Natural killer cell (primary cell): ENCODE measurements at regions not wholly inside any gene's neighbourhood (a gene's known extent, or its start where the extent isn't known, plus 50 kb on each side); places are given as distances from the start of the nearest gene placed in this dataset.

Source experiments
- ATAC-seq, 3 donors: fragments of 150-1000 bp in 2 of 3; fragments of 200-7000 bp in 1 of 3; cut with Tn5 transposase; 1 replicate in 1 of 3; 2 replicates in 2 of 3; pipeline ENCODE4 v1.10.0; 2021; ENCODE audit warnings: mild to moderate bottlenecking in 2 of 3, moderate library complexity in 2 of 3
- DNase-seq, 2 donors: peaks; one replicate each; pipeline versions ENCODE4 v3.0.0 to v3.0.0-alpha.2; 2013 to 2021; ENCODE audit warnings: mixed read lengths in 1 of 2
- H3K27ac ChIP-seq: one replicate; pipeline ENCODE4 v1.5.1; 2013; ENCODE audit warnings: mild to moderate bottlenecking, low read length
- H3K27me3 ChIP-seq: one replicate; pipeline ENCODE4 v1.6.1; 2013; ENCODE audit warnings: low read length; ENCODE audit not compliant: control insufficient read depth, insufficient read depth
- H3K36me3 ChIP-seq: one replicate; pipeline ENCODE4 v1.6.1; 2013; ENCODE audit warnings: low read length; ENCODE audit not compliant: control insufficient read depth, insufficient read depth
- H3K4me1 ChIP-seq: one replicate; pipeline ENCODE4 v1.6.1; 2013; ENCODE audit warnings: low read length; ENCODE audit not compliant: control insufficient read depth, insufficient read depth
- H3K4me3 ChIP-seq: one replicate; pipeline ENCODE4 v1.5.1; 2013; ENCODE audit warnings: low read length
- H3K9me3 ChIP-seq: one replicate; pipeline ENCODE4 v1.6.1; 2013; ENCODE audit warnings: low read length; ENCODE audit not compliant: control insufficient read depth, insufficient read depth
- H3K27ac Mint-ChIP-seq, 2 donors: one replicate each; pipeline ENCODE4 v1.8.0; 2022; ENCODE audit warnings: mild to moderate bottlenecking in 2 of 2, mixed read lengths in 2 of 2, moderate library complexity in 1 of 2
- H3K27me3 Mint-ChIP-seq, 2 donors: one replicate each; pipeline ENCODE4 v1.8.0; 2022; ENCODE audit warnings: low read depth in 2 of 2, mixed read lengths in 2 of 2
- H3K36me3 Mint-ChIP-seq: one replicate; pipeline ENCODE4 v1.8.0; 2022; ENCODE audit warnings: mixed read lengths
- H3K4me1 Mint-ChIP-seq, 2 donors: one replicate each; pipeline ENCODE4 v1.8.0; 2022; ENCODE audit warnings: mixed read lengths in 2 of 2
- H3K4me3 Mint-ChIP-seq: one replicate; pipeline ENCODE4 v1.8.0; 2022; ENCODE audit warnings: mild to moderate bottlenecking, moderate library complexity, mixed read lengths
- H3K9me3 Mint-ChIP-seq, 2 donors: one replicate each; pipeline ENCODE4 v1.8.0; 2022; ENCODE audit warnings: mixed read lengths in 2 of 2
- WGBS: methylation state at CpG from one replicate; pipeline ENCODE4 v1.1.7; 2013; ENCODE audit warnings: missing lambda C conversion rate; ENCODE audit not compliant: insufficient coverage; 5-methylcytosine and 5-hydroxymethylcytosine counted together
- intact Hi-C: fragments of 100-400 bp; cut with micrococcal nuclease; formaldehyde crosslinking; loops from one replicate; pipeline ENCODE4 v1.14.2; 2022
- TF ChIP-seq, protein P1 (sequence below): fragments of 200-600 bp; IDR thresholded peaks from one replicate; pipeline ENCODE4 v1.8.0; 2022; ENCODE audit warnings: antibody characterized with exemption

GRCh38 chr3:117708601-117709000 is 999.0 kb downstream of the TUSC7 start:
- Histone ChIP-seq H3K9me3 (no peaks in the 10 kb centered on the region), H3K4me3 (no peak overlapping the region), H3K4me1 (no peaks in the 10 kb centered on the region), H3K27me3 (no peaks in the 10 kb centered on the region), H3K36me3 (no peaks in the 10 kb centered on the region), H3K27ac (no peak overlapping the region)
- H3K27ac Mint-ChIP-seq: no peak overlapping the region
- H3K4me3 Mint-ChIP-seq: no peak overlapping the region
- no peaks in the 10 kb centered on the region for H3K36me3 Mint-ChIP-seq
- WGBS: 96% methylated on average over 3 of the region's 3 CpGs
- peaks cover 3 to 5% of the 10 kb centered on the region in 2 donors for H3K9me3 Mint-ChIP-seq
- no peak for DNase-seq
- H3K4me1 Mint-ChIP-seq: no peaks in the 10 kb centered on the region
- intact Hi-C loops: no loop called here
- TF ChIP-seq, protein P1, sequence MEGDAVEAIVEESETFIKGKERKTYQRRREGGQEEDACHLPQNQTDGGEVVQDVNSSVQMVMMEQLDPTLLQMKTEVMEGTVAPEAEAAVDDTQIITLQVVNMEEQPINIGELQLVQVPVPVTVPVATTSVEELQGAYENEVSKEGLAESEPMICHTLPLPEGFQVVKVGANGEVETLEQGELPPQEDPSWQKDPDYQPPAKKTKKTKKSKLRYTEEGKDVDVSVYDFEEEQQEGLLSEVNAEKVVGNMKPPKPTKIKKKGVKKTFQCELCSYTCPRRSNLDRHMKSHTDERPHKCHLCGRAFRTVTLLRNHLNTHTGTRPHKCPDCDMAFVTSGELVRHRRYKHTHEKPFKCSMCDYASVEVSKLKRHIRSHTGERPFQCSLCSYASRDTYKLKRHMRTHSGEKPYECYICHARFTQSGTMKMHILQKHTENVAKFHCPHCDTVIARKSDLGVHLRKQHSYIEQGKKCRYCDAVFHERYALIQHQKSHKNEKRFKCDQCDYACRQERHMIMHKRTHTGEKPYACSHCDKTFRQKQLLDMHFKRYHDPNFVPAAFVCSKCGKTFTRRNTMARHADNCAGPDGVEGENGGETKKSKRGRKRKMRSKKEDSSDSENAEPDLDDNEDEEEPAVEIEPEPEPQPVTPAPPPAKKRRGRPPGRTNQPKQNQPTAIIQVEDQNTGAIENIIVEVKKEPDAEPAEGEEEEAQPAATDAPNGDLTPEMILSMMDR: no peak
- H3K27me3 Mint-ChIP-seq: no peaks in the 10 kb centered on the region
- ATAC-seq: no peak

DNA sequence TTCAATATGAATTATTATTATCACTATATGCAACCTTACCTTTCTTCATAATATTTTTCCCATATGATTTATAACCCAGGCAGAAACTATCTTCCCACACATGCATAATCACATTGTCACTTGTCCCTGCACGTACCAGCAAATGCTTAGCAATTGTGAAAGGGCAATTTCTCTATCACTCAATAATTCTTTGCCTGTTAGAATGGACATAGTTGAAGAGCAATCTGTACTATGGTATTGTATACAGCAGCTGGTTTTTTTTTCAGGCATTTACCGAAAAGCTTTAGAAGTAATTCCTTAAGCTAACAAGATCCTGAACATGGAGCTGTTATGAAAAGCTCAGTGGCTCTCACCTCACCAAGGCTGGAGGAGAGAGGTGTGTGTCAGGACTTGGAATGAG is 999.5 kb downstream of the TUSC7 start:
- Mint-ChIP-seq H3K9me3 (peaks cover 3 to 4% of the 10 kb centered on the region in 2 donors), H3K27ac (no peak overlapping the region), H3K36me3 (no peaks in the 10 kb centered on the region), H3K27me3 (no peaks in the 10 kb centered on the region), H3K4me1 (no peaks in the 10 kb centered on the region), H3K4me3 (no peak overlapping the region)
- no peak overlapping the region for H3K27ac ChIP-seq
- no peaks in the 10 kb centered on the region for H3K4me1 ChIP-seq
- no peaks in the 10 kb centered on the region for H3K27me3 ChIP-seq
- TF ChIP-seq, protein P1: no peak
- ATAC-seq (no peak), DNase-seq (no peak)
- H3K9me3 ChIP-seq: no peaks in the 10 kb centered on the region
- H3K36me3 ChIP-seq: no peaks in the 10 kb centered on the region
- 79% methylated on average over 2 of the region's 2 CpGs for WGBS
- no peak overlapping the region for H3K4me3 ChIP-seq
- intact Hi-C loops: no loop called here

DNA sequence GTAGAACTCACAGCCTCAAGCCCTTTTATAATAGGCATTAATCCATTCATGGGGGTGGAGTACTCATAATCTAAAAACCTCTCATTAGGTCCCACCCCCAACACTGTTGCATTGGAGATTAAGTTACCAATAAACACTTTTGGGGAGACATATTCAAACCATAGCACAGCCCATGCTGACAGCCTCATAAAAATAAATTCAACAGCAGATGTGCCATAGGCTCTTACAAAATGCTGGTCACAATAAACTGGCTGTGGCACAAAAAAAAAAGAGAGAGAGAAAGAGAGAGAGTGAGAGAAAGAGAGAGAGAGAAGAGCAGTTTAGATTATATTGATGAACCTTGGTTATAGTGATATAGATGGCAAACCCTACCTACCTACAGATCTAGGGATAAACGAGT is 1000.9 kb downstream of the TUSC7 start:
- TF ChIP-seq, protein P1: no peak
- no peak overlapping the region for H3K4me3 Mint-ChIP-seq
- H3K9me3 ChIP-seq: no peaks in the 10 kb centered on the region
- no peaks in the 10 kb centered on the region for H3K36me3 Mint-ChIP-seq
- no peak for DNase-seq
- 50% methylated on average over 1 of the region's 1 CpG for WGBS
- intact Hi-C loops: no loop called here
- ATAC-seq: no peak
- H3K27ac ChIP-seq: no peak overlapping the region
- H3K9me3 Mint-ChIP-seq: peaks cover 3 to 4% of the 10 kb centered on the region in 2 donors
- H3K27me3 Mint-ChIP-seq: no peaks in the 10 kb centered on the region
- no peak overlapping the region for H3K4me3 ChIP-seq
- no peaks in the 10 kb centered on the region for H3K4me1 Mint-ChIP-seq
- no peaks in the 10 kb centered on the region for H3K4me1 ChIP-seq
- H3K27me3 ChIP-seq: no peaks in the 10 kb centered on the region
- H3K27ac Mint-ChIP-seq: no peak overlapping the region
- H3K36me3 ChIP-seq: no peaks in the 10 kb centered on the region

DNA sequence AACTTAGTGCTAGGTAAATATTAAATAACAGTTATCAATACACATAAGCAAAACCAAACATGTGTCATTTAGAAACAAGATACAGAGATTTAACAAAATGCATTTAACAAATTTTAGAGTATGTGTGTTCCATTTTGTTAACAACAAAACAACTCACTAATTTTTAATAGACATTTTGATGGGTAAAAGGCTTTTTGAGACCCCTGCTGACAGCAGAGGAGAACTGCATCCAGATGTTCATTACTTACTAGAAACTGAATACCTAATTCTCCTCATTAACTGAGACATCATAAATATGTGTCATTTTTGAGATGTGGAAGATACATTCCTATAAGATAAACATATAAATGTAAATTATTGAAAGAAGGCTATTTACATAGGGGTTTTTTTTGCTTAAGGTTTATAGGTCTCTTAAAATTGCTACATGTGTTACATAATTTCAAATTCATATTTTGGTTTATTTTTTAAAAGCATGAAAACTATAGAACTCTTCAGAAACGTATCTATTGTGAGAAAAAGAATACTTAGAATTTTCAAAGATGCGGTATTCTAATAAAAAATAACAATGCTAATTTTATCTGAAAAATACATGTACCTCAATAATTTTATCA is 1009.8 kb downstream of the TUSC7 start:
- Mint-ChIP-seq H3K27me3 (no peaks in the 10 kb centered on the region), H3K4me1 (no peaks in the 10 kb centered on the region), H3K27ac (no peak overlapping the region), H3K4me3 (no peak overlapping the region), H3K9me3 (peaks cover 0 to 6% of the 10 kb centered on the region in 2 donors), H3K36me3 (no peaks in the 10 kb centered on the region)
- TF ChIP-seq, protein P1: no peak
- Histone ChIP-seq H3K36me3 (no peaks in the 10 kb centered on the region), H3K27ac (no peak overlapping the region), H3K4me1 (no peaks in the 10 kb centered on the region), H3K9me3 (no peaks in the 10 kb centered on the region), H3K27me3 (no peaks in the 10 kb centered on the region), H3K4me3 (no peak overlapping the region)
- DNase-seq: no peak
- intact Hi-C loops: no loop called here
- no CpG with 5 or more reads among the region's 2 CpGs for whole genome bisulfite sequencing
- ATAC-seq: no peak
